H1 (cell line): ENCODE measurements at regions not wholly inside any gene's neighbourhood (a gene's known extent, or its start where the extent isn't known, plus 50 kb on each side); places are given as distances from the start of the nearest gene placed in this dataset.

Experiments
- CTCF ChIA-PET: fragments of 300-600 bp; sonication (Branson Sonifier 250); formaldehyde crosslinking; loops from one replicate; lab custom pipeline; 2021; ENCODE audit not compliant: partially characterized antibody; lab: Charles Lee
- POLR2A ChIA-PET: fragments of 300-600 bp; sonication (Branson Sonifier 250); formaldehyde crosslinking; loops from one replicate; lab custom pipeline; 2021; ENCODE audit warnings: inconsistent platforms; ENCODE audit not compliant: partially characterized antibody; lab: Charles Lee
- DNase-seq, 2 experiments: peaks; one replicate each; pipeline versions ENCODE4 v3.0.0 to v3.0.0-alpha.2; 2010 to 2022; ENCODE audit warnings: low spot score in 2 of 2, low read depth in 1 of 2, mixed read lengths in 1 of 2
- FAIRE-seq: peaks from 2 replicates; lab custom pipeline; 2011; peaks lifted over from hg19 to GRCh38; lab: Jason Lieb, UNC
- H2AFZ ChIP-seq: 2 replicates; pipeline ENCODE4 v1.8.1; 2012; ENCODE audit warnings: low read length, inconsistent platforms
- H2AK5ac ChIP-seq: 2 replicates; pipeline ENCODE4 v1.6.1; 2013; ENCODE audit warnings: low read depth, low read length
- H2BK120ac ChIP-seq: replicated peaks from 2 replicates; pipeline ENCODE3; 2013; ENCODE audit warnings: low read depth, low read length, inconsistent platforms
- H2BK12ac ChIP-seq: 2 replicates; pipeline ENCODE4 v1.6.1; 2013; ENCODE audit warnings: low read depth, low read length
- H2BK15ac ChIP-seq: 2 replicates; pipeline ENCODE4 v1.6.1; 2013; ENCODE audit warnings: low read length
- H2BK20ac ChIP-seq: 2 replicates; pipeline ENCODE4 v1.6.1; 2013; ENCODE audit warnings: low read length
- H2BK5ac ChIP-seq: 2 replicates; pipeline ENCODE4 v1.6.1; 2013; ENCODE audit warnings: low read depth, low read length
- H3K14ac ChIP-seq: 2 replicates; pipeline ENCODE4 v1.6.1; 2013; ENCODE audit warnings: inconsistent platforms; ENCODE audit not compliant: insufficient read length
- H3K18ac ChIP-seq: 2 replicates; pipeline ENCODE4 v1.6.1; 2013; ENCODE audit warnings: low read length; ENCODE audit errors: extremely low read depth
- H3K23ac ChIP-seq: 2 replicates; pipeline ENCODE4 v1.6.1; 2013; ENCODE audit warnings: inconsistent platforms; ENCODE audit not compliant: insufficient read length
- H3K23me2 ChIP-seq: 2 replicates; pipeline ENCODE4 v1.6.1; 2013; ENCODE audit warnings: low read depth, low read length
- H3K27ac ChIP-seq: 2 replicates; pipeline ENCODE4 v1.6.1; 2011; ENCODE audit warnings: low read depth, low read length, inconsistent platforms
- H3K27me3 ChIP-seq, 4 experiments: replicated peaks in 1 of 4; 1 replicate in 1 of 4; 2 replicates in 3 of 4; pipeline versions ENCODE4 v1.6.1 to v1.8.1; 2011 to 2013; ENCODE audit warnings: low read length in 3 of 4, mild to moderate bottlenecking in 3 of 4, inconsistent platforms in 2 of 4, mixed read lengths in 2 of 4, moderate library complexity in 1 of 4; ENCODE audit not compliant: control insufficient read depth in 3 of 4, insufficient read depth in 3 of 4; ENCODE audit errors: extremely low read depth in 1 of 4
- H3K36me3 ChIP-seq, 4 experiments: 2 replicates each; pipeline versions ENCODE4 v1.6.1 to v1.8.1; 2011 to 2013; ENCODE audit warnings: mild to moderate bottlenecking in 4 of 4, low read length in 3 of 4, moderate library complexity in 2 of 4, control low read depth in 1 of 4, inconsistent platforms in 1 of 4; ENCODE audit not compliant: insufficient read depth in 4 of 4, control insufficient read depth in 2 of 4
- H3K4ac ChIP-seq: replicated peaks from 2 replicates; pipeline ENCODE3; 2013; ENCODE audit warnings: low read length, low read depth, mixed read lengths, inconsistent platforms; ENCODE audit not compliant: insufficient read length
- H3K4me1 ChIP-seq, 4 experiments: replicated peaks in 1 of 4; 1 replicate in 1 of 4; 2 replicates in 3 of 4; pipeline versions ENCODE4 v1.6.1 to v1.8.1; 2011 to 2013; ENCODE audit warnings: low read length in 3 of 4, inconsistent platforms in 2 of 4, mixed read lengths in 1 of 4; ENCODE audit not compliant: insufficient read depth in 4 of 4, control insufficient read depth in 3 of 4
- H3K4me2 ChIP-seq, 2 experiments: 2 replicates each; pipeline versions ENCODE4 v1.6.1 to v1.8.1; 2011 to 2013; ENCODE audit warnings: low read depth in 2 of 2, low read length in 2 of 2, control low read depth in 1 of 2, inconsistent platforms in 1 of 2, mild to moderate bottlenecking in 1 of 2; ENCODE audit not compliant: insufficient read depth in 1 of 2
- H3K4me3 ChIP-seq, 4 experiments: fragments of 200-600, 300-600 bp in 1 of 4; sonication (generic), shearing (Covaris generic), sonication (Bioruptor Twin) in 1 of 4; 2 replicates each; pipeline versions ENCODE4 v1.5.1 to v1.8.1; 2011 to 2016; ENCODE audit warnings: low read length in 4 of 4, low read depth in 3 of 4, control low read depth in 2 of 4, inconsistent platforms in 2 of 4, mild to moderate bottlenecking in 2 of 4, mixed read lengths in 1 of 4, moderate library complexity in 1 of 4; ENCODE audit not compliant: insufficient read depth in 2 of 4; ENCODE audit errors: extremely low read depth in 1 of 4
- H3K56ac ChIP-seq: replicated peaks from 2 replicates; pipeline ENCODE3; 2013; ENCODE audit warnings: low read depth, mild to moderate bottlenecking, mixed read lengths, low read length, inconsistent platforms; ENCODE audit not compliant: insufficient read length
- H3K79me1 ChIP-seq: 2 replicates; pipeline ENCODE4 v1.6.1; 2013; ENCODE audit warnings: low read depth, low read length, control low read depth
- H3K79me2 ChIP-seq, 2 experiments: 2 replicates each; pipeline versions ENCODE4 v1.6.1 to v1.8.1; 2012 to 2013; ENCODE audit warnings: low read length in 2 of 2, mild to moderate bottlenecking in 2 of 2, inconsistent platforms in 1 of 2; ENCODE audit not compliant: insufficient read depth in 2 of 2, control insufficient read depth in 1 of 2
- H3K9ac ChIP-seq, 4 experiments: replicated peaks in 1 of 4; 1 replicate in 1 of 4; 2 replicates in 3 of 4; pipeline versions ENCODE4 v1.6.1 to v1.8.1; 2011 to 2013; ENCODE audit warnings: low read depth in 3 of 4, low read length in 3 of 4, control low read depth in 2 of 4, mild to moderate bottlenecking in 2 of 4, moderate library complexity in 2 of 4, inconsistent platforms in 1 of 4; ENCODE audit errors: extremely low read depth in 1 of 4
- H3K9me3 ChIP-seq, 2 experiments: 2 replicates each; pipeline versions ENCODE4 v1.6.1 to v1.8.1; 2012 to 2013; ENCODE audit warnings: mild to moderate bottlenecking in 2 of 2, moderate library complexity in 2 of 2, control low read depth in 1 of 2, inconsistent platforms in 1 of 2, low read depth in 1 of 2, low read length in 1 of 2, mixed read lengths in 1 of 2; ENCODE audit not compliant: insufficient read depth in 2 of 2
- H4K20me1 ChIP-seq, 2 experiments: replicated peaks in 1 of 2; 2 replicates each; pipeline versions ENCODE3 to v1.8.1; 2011 to 2013; ENCODE audit warnings: inconsistent platforms in 2 of 2, low read length in 2 of 2, mild to moderate bottlenecking in 1 of 2; ENCODE audit not compliant: insufficient read depth in 2 of 2, control insufficient read depth in 1 of 2
- H4K5ac ChIP-seq: 2 replicates; pipeline ENCODE4 v1.6.1; 2013; ENCODE audit warnings: low read length, low read depth, mixed read lengths, inconsistent platforms; ENCODE audit not compliant: insufficient read length
- H4K8ac ChIP-seq: 2 replicates; pipeline ENCODE4 v1.8.0; 2013; ENCODE audit warnings: mild to moderate bottlenecking, moderate library complexity, low read length, inconsistent platforms; ENCODE audit not compliant: insufficient read depth; ENCODE audit errors: extremely low read depth
- H4K91ac ChIP-seq: replicated peaks from 2 replicates; pipeline ENCODE3; 2013; ENCODE audit warnings: low read length, mixed read lengths, inconsistent platforms; ENCODE audit not compliant: insufficient read length
- ASH2L ChIP-seq: fragments of 200-600, 300-600 bp; sonication (generic); IDR thresholded peaks from one replicate; pipeline ENCODE4 v1.7.1; 2017; ENCODE audit warnings: low read length
- BCL11A ChIP-seq, 2 experiments: IDR thresholded peaks; one replicate each; pipeline ENCODE4 v1.6.1; 2011; ENCODE audit warnings: low read depth in 2 of 2, low read length in 2 of 2, mild to moderate bottlenecking in 2 of 2
- CBX5 ChIP-seq: fragments of 300-800, 300-1000 bp; sonication (generic); IDR thresholded peaks from 2 replicates; pipeline ENCODE4 v1.7.1; 2016; ENCODE audit warnings: antibody characterized with exemption, low read length, low read depth
- CHD2 ChIP-seq: IDR thresholded peaks from 2 replicates; pipeline ENCODE4 v1.6.1; 2012; ENCODE audit warnings: low read length, improper control_type of control experiment
- CREB1 ChIP-seq: IDR thresholded peaks from 2 replicates; pipeline ENCODE4 v1.6.1; 2012; ENCODE audit warnings: inconsistent platforms
- EGR1 ChIP-seq: IDR thresholded peaks from 2 replicates; pipeline ENCODE4 v1.6.1; 2011; ENCODE audit warnings: low read depth, low read length, borderline replicate concordance
- HDAC6 ChIP-seq: IDR thresholded peaks from one replicate; pipeline ENCODE4 v1.7.1; 2012; ENCODE audit warnings: low read depth, mild to moderate bottlenecking, inconsistent platforms, low read length, moderate library complexity
- JUND ChIP-seq: IDR thresholded peaks from 2 replicates; pipeline ENCODE4 v1.6.1; 2011; ENCODE audit warnings: mild to moderate bottlenecking, improper control_type of control experiment, low read length
- KDM1A ChIP-seq: fragments of 200-600, 300-600 bp; sonication (generic); IDR thresholded peaks from 2 replicates; pipeline ENCODE4 v1.7.1; 2016; ENCODE audit warnings: mild to moderate bottlenecking, low read length, borderline replicate concordance
- MAX ChIP-seq: IDR thresholded peaks from 2 replicates; pipeline ENCODE4 v1.6.1; 2012; ENCODE audit warnings: inconsistent platforms
- RXRA ChIP-seq: IDR thresholded peaks from 2 replicates; pipeline ENCODE4 v1.6.1; 2011; ENCODE audit warnings: low read depth, mild to moderate bottlenecking, low read length, moderate library complexity; ENCODE audit not compliant: insufficient read depth
- SAP30 ChIP-seq: fragments of 300-600 bp; sonication (generic); IDR thresholded peaks from 2 replicates; pipeline ENCODE4 v1.7.1; 2012; ENCODE audit warnings: low read length, moderate library complexity, mild to moderate bottlenecking, inconsistent platforms; ENCODE audit not compliant: insufficient read depth, insufficient replicate concordance
- TAF1 ChIP-seq: IDR thresholded peaks from 2 replicates; pipeline ENCODE4 v1.6.1; 2011; ENCODE audit warnings: mild to moderate bottlenecking, low read depth, low read length
- TAF7 ChIP-seq: optimal IDR thresholded peaks from 2 replicates; pipeline ENCODE3; 2011; ENCODE audit warnings: low read depth, mild to moderate bottlenecking, inconsistent platforms, low read length, moderate library complexity, borderline replicate concordance
- TBP ChIP-seq: IDR thresholded peaks from 2 replicates; pipeline ENCODE4 v1.6.1; 2011; ENCODE audit warnings: low read depth, low read length, improper control_type of control experiment
- TEAD4 ChIP-seq: IDR thresholded peaks from 2 replicates; pipeline ENCODE4 v1.6.1; 2012; ENCODE audit warnings: low read depth, low read length, inconsistent platforms, mixed read lengths
- WGBS, 2 experiments: shearing (Covaris generic) in 1 of 2; methylation state at CpG; one replicate each; pipeline versions ENCODE4 v1.1.6 to v1.1.7; 2013 to 2015; ENCODE audit warnings: low lambda C conversion rate in 2 of 2, mixed read lengths in 2 of 2, inconsistent platforms in 1 of 2, low coverage in 1 of 2, missing lambda C conversion rate in 1 of 2; ENCODE audit not compliant: insufficient replicate concordance in 2 of 2, insufficient coverage in 1 of 2, insufficient read length in 1 of 2; ENCODE audit errors: extremely low coverage in 1 of 2, missing lambda C conversion rate in 1 of 2; 5-methylcytosine and 5-hydroxymethylcytosine counted together

- Histone ChIP-seq H3K79me2 (no peaks in the 10 kb centered on the region), H4K20me1 (no peaks in the 10 kb centered on the region), H2AFZ (no peak overlapping the region), H3K4me2 (no peak overlapping the region), H3K56ac (no peak overlapping the region), H2BK15ac (no peak overlapping the region), H3K79me1 (no peaks in the 10 kb centered on the region), H3K9me3 (no peaks in the 10 kb centered on the region), H4K5ac (no peak overlapping the region), H3K4me1 (peaks cover 0 to 2% (median 0%) of the 10 kb centered on the region in 4 experiments; a peak in 1 of 7 replicates), H3K27me3 (no peaks in the 10 kb centered on the region), H2BK5ac (no peak overlapping the region), H3K9ac (no peak overlapping the region), H2BK20ac (no peak overlapping the region), H4K8ac (no peak overlapping the region), H3K23ac (no peak overlapping the region), H2BK120ac (no peak overlapping the region), H3K4me3 (no peak overlapping the region), H3K36me3 (no peaks in the 10 kb centered on the region), H3K14ac (no peak overlapping the region), H3K4ac (no peak overlapping the region), H2BK12ac (no peak overlapping the region), H3K18ac (no peak overlapping the region), H4K91ac (no peak overlapping the region), H2AK5ac (no peak overlapping the region), H3K27ac (no peak overlapping the region), H3K23me2 (no peaks in the 10 kb centered on the region)
- ChIA-PET POLR2A (no interaction called here), CTCF (interaction anchor here (0.5 to 0.8 kb wide), 2 partner anchors 199 to 462 kb away, joined by 3 read pairs; no protein-coding TSS in a partner anchor)
- FAIRE-seq (no peak), DNase-seq (no peak)
- WGBS, 2 experiments: 76% methylated on average over 6 of the region's 6 CpGs; no CpG with 5 or more reads in 1 of the 2 experiments
- TF ChIP-seq TEAD4 (no peak), TAF7 (no peak), TBP (no peak), KDM1A (no peak), EGR1 (no peak), CBX5 (no peak), CHD2 (no peak), TAF1 (no peak), MAX (no peak), SAP30 (no peak), CREB1 (no peak), BCL11A (IDR thresholded peaks at IDR 0.05; ENCODE audit: low read depth in 2 of 2, low read length in 2 of 2) (no peak), JUND (no peak), ASH2L (no peak), RXRA (no peak), HDAC6 (no peak)
Measured at GRCh38 chr1:193856261-193856660, 669.8 kb upstream of the B3GALT2 start.
